GM18505 (cell line): ENCODE measurements at regions not wholly inside any gene's neighbourhood (a gene's known extent, or its start where the extent isn't known, plus 50 kb on each side); places are given as distances from the start of the nearest gene placed in this dataset.

Experiments
- ATAC-seq: cut with Tn5 transposase; IDR thresholded peaks from one replicate; pipeline ENCODE4 v1.9.1; 2021; ENCODE audit not compliant: unreplicated experiment
- POLR2A ChIP-seq: IDR thresholded peaks from 4 replicates; pipeline ENCODE4 v1.6.1; 2011; ENCODE audit warnings: borderline replicate concordance; ENCODE audit not compliant: insufficient read depth, insufficient read length; ENCODE audit errors: extremely low read depth

- no peak for ATAC-seq
Observed at GRCh38 chr9:12170456-12170855, 522.7 kb upstream of the TYRP1 start.

GRCh38 chr9:12178634-12179033 is 514.6 kb upstream of the TYRP1 start:
- TF ChIP-seq POLR2A, result no peak
- ATAC-seq, result no peak

More at GRCh38 chr9:12170456-12170855, 522.7 kb upstream of the TYRP1 start:
- no peak for TF ChIP-seq POLR2A

- no peak for TF ChIP-seq POLR2A
- ATAC-seq, result no peak
Observed at GRCh38 chr9:12182806-12183205, 510.4 kb upstream of the TYRP1 start.

GRCh38 chr9:12183321-12183720 is 509.9 kb upstream of the TYRP1 start:
- ATAC-seq, result no peak
- TF ChIP-seq POLR2A, result no peak

- no peak for ATAC-seq
- no peak for TF ChIP-seq POLR2A
Observed at GRCh38 chr9:12185856-12186255, 507.3 kb upstream of the TYRP1 start.

GRCh38 chr9:12191630-12192029 is 501.6 kb upstream of the TYRP1 start:
- no peak for TF ChIP-seq POLR2A
- ATAC-seq, result no peak

GRCh38 chr9:12194731-12195130 is 498.5 kb upstream of the TYRP1 start:
- no peak for ATAC-seq

GRCh38 chr9:12195456-12195855 is 497.7 kb upstream of the TYRP1 start:
- TF ChIP-seq POLR2A, result no peak
- no peak for ATAC-seq

More at GRCh38 chr9:12194731-12195130, 498.5 kb upstream of the TYRP1 start:
- no peak for TF ChIP-seq POLR2A

- no peak for TF ChIP-seq POLR2A
- no peak for ATAC-seq
Observed at GRCh38 chr9:12204512-12204911, 488.7 kb upstream of the TYRP1 start.

GRCh38 chr9:12212860-12213259 is 480.3 kb upstream of the TYRP1 start:
- no peak for TF ChIP-seq POLR2A
- ATAC-seq, result no peak

GRCh38 chr9:12221470-12221869 is 471.7 kb upstream of the TYRP1 start:
- TF ChIP-seq POLR2A, result no peak
- no peak for ATAC-seq

GRCh38 chr9:12224449-12224848 is 468.7 kb upstream of the TYRP1 start:
- TF ChIP-seq POLR2A, result no peak
- no peak for ATAC-seq

GRCh38 chr9:12230708-12231107 is 462.5 kb upstream of the TYRP1 start:
- TF ChIP-seq POLR2A, result no peak
- ATAC-seq, result no peak

- no peak for TF ChIP-seq POLR2A
- ATAC-seq, result no peak
Observed at GRCh38 chr9:12231832-12232231, 461.4 kb upstream of the TYRP1 start.

- no peak for ATAC-seq
- no peak for TF ChIP-seq POLR2A
Observed at GRCh38 chr9:12232836-12233235, 460.3 kb upstream of the TYRP1 start.
